GM21515 (cell line): ENCODE measurements at regions not wholly inside any gene's neighbourhood (a gene's known extent, or its start where the extent isn't known, plus 50 kb on each side); places are given as distances from the start of the nearest gene placed in this dataset.

ENCODE experiments used
- ATAC-seq: cut with Tn5 transposase; IDR thresholded peaks from one replicate; pipeline ENCODE4 v1.9.1; 2021; ENCODE audit not compliant: unreplicated experiment

DNA sequence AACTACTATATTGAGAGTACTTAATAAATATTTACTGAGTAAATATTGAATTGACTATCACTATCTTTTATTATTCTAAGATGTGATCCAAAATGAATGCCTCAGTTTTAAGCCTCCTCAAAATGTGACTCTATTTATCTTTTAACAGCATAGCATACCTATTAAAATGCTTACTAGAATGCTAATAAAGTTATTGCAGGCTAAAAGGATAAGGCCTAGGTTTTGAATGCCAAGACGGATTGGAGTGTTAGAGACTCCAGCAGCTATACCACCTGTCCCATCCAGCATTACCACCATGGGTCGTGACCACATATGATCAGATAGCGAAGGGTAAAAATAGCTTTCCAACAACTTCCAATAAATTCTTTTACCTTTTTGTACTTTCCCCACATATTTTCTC lies 64.7 kb upstream of the MYRIP start:
- ATAC-seq = no peak

- ATAC-seq = no peak
Measured at GRCh38 chr3:39748002-39748401, 61.4 kb upstream of the MYRIP start.

DNA sequence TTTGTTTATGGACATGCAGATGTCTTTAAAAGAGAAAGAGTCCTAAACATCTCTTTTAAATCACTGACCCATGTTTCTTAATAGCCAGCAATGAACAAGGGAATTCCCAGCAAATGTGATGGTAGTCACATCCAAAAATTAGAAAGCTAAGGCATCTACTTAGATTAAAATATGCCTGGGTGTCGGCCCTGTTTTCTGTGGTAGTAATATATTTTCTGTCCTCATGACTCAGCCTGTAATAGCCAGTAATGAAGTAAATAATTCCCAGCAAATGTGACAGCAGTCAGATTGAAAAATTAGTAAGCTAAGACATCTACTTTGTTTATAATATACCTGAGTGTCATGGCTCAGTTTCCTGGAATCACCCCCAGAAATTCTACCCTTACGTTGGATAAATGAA lies 60.6 kb upstream of the MYRIP start:
- ATAC-seq = no peak

- ATAC-seq = no peak
Measured at GRCh38 chr3:39750712-39751111, 58.7 kb upstream of the MYRIP start.

GRCh38 chr3:39751286-39751685 lies 58.1 kb upstream of the MYRIP start:
- no peak for ATAC-seq

GRCh38 chr3:39752019-39752637 lies 57.3 kb upstream of the MYRIP start:
- no peak for ATAC-seq

DNA sequence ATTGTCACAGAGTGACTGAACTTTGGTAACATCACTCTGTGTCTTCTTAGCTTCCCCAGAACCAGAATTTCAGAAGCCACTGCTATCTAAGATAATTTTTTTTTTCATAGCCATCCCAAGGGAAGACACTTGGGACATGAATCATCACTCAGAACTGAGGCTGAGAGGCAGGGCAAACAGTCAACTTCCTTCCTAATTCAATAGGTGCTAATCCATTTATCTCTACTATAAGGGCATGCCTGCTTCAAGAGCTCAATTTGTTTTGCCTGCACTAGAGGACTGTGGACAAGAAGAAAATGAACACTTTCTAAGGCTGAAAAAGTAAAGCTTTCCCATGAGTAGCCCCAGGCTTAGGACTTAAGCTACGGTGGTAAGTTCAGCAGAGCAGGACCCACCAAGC lies 56.7 kb upstream of the MYRIP start:
- ATAC-seq = no peak

- ATAC-seq = no peak
Measured at GRCh38 chr3:39753391-39753790, 56.0 kb upstream of the MYRIP start.

DNA sequence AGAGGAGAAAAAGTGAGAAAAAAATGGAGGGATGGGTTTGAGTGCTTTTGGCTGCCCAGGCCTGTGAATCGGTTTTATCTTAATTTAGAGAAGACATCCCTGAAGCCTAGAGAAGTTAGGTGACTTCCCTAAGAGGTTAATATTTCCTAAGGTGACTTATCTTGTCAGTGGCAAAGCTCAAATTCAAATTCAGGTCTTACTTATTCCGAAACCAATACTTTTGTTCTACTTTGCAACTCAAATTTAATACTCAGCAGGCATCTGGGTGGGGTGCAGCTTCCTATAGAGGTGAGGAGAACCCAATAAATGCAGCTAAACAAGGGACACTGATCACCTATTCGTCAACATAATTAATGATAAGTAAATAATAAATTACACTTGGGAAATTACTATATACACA lies 54.9 kb upstream of the MYRIP start:
- ATAC-seq = peak; percentile 48

- ATAC-seq = no peak
Measured at GRCh38 chr3:39755100-39755499, 54.3 kb upstream of the MYRIP start.

DNA sequence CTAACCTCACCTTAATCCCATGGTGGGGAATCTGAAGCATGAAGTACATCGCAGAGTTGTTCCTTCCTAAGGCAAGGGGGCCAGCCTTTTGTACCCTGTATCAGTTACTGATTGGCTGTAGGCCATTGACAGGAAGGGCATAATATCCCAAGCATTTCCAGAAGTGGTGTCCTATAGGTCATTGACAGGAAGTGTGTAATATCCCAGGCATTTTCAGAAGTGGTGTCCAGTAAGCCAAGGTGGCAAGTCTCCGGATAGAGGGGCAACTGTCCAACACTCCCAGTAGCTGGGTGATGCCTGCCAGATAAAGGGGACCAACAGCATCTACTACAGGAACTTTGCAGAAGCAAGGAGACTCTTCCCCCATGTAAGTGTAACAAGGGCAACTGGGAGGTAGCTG lies 52.1 kb upstream of the MYRIP start:
- ATAC-seq = no peak
